HCT116 (cell line): ENCODE measurements at regions not wholly inside any gene's neighbourhood (a gene's known extent, or its start where the extent isn't known, plus 50 kb on each side); places are given as distances from the start of the nearest gene placed in this dataset.

Experiments
- ATAC-seq: fragments of 200-7000 bp; cut with Tn5 transposase; 2 replicates; pipeline ENCODE4 v1.9.1; 2020; ENCODE audit warnings: mild to moderate bottlenecking, moderate library complexity
- BruUV-seq: library from RNA; stranded (reverse); fragments of 400-500 nt; replicated peaks from 2 replicates; lab custom pipeline; 2021; lab: Mats Ljungman, UMichigan
- CTCF ChIA-PET: fragments of 300-600 bp; sonication (Branson Sonifier 250); formaldehyde crosslinking; loops from one replicate; lab custom pipeline; 2021; ENCODE audit warnings: antibody characterized with exemption; lab: Charles Lee
- POLR2A ChIA-PET: fragments of 300-600, 350-600 bp; sonication (Branson Sonifier 250); formaldehyde crosslinking; loops from one replicate; lab custom pipeline; 2021; ENCODE audit warnings: antibody characterized with exemption; lab: Charles Lee
- RAD21 ChIA-PET, 2 experiments: fragments of 300-600 bp; sonication (Branson Sonifier 250); formaldehyde crosslinking; loops; one replicate each; lab custom pipeline; 2023; ENCODE audit warnings: low total read pairs in 2 of 2; ENCODE audit not compliant: uncharacterized antibody in 2 of 2, unreplicated experiment in 2 of 2, low non-redundant PET in 1 of 2; lab: Charles Lee
- DNase-seq: peaks from one replicate; pipeline ENCODE4 v3.0.0-alpha.2; 2010; ENCODE audit warnings: low read depth, low spot score
- H2AFZ ChIP-seq: fragments of 200-600 bp; shearing (Covaris generic), sonication (generic); 2 replicates; pipeline ENCODE4 v1.6.1; 2017; ENCODE audit warnings: low read depth, mixed run types, mixed read lengths, antibody characterized with exemption, low read length; ENCODE audit not compliant: poor library complexity, severe bottlenecking
- H3K27ac ChIP-seq: 2 replicates; pipeline ENCODE4 v1.5.1; 2012; ENCODE audit warnings: low read depth, low read length
- H3K27me3 ChIP-seq: fragments of 200-600 bp; sonication (generic); 2 replicates; pipeline ENCODE4 v1.6.1; 2016; ENCODE audit warnings: mixed run types, low read length, mixed read lengths; ENCODE audit not compliant: insufficient read depth
- H3K36me3 ChIP-seq, 2 experiments: fragments of 200-500 bp in 1 of 2; fragments of 200-600 bp in 1 of 2; sonication (Bioruptor generic) in 1 of 2; sonication (generic) in 1 of 2; 2 replicates each; pipeline versions ENCODE4 v1.5.1 to v1.6.1; 2014 to 2016; ENCODE audit warnings: low read length in 2 of 2, inconsistent platforms in 1 of 2, mixed read lengths in 1 of 2, mixed run types in 1 of 2; ENCODE audit not compliant: insufficient read depth in 2 of 2, control insufficient read depth in 1 of 2
- H3K4me1 ChIP-seq, 2 experiments: fragments of 200-600 bp in 1 of 2; sonication (generic) in 1 of 2; 2 replicates each; pipeline versions ENCODE4 v1.5.1 to v1.6.1; 2012 to 2017; ENCODE audit warnings: low read length in 2 of 2, inconsistent platforms in 1 of 2, mild to moderate bottlenecking in 1 of 2, mixed read lengths in 1 of 2, mixed run types in 1 of 2, moderate library complexity in 1 of 2; ENCODE audit not compliant: insufficient read depth in 2 of 2, control insufficient read depth in 1 of 2
- H3K4me2 ChIP-seq: fragments of 200-600 bp; sonication (generic); 2 replicates; pipeline ENCODE4 v1.6.1; 2017; ENCODE audit warnings: mixed run types, low read length, mixed read lengths
- H3K4me3 ChIP-seq, 2 experiments: fragments of 200-600 bp in 1 of 2; sonication (generic) in 1 of 2; replicated peaks in 1 of 2; 2 replicates each; pipeline ENCODE4 v1.5.1; 2011 to 2016; ENCODE audit warnings: low read length in 2 of 2, control low read depth in 1 of 2, low read depth in 1 of 2, mild to moderate bottlenecking in 1 of 2, mixed read lengths in 1 of 2, mixed run types in 1 of 2
- H3K79me2 ChIP-seq: fragments of 200-600 bp; sonication (generic); 2 replicates; pipeline ENCODE4 v1.6.1; 2017; ENCODE audit warnings: mild to moderate bottlenecking, mixed run types, low read length, moderate library complexity, mixed read lengths; ENCODE audit not compliant: insufficient read depth
- H3K9ac ChIP-seq: fragments of 200-600 bp; sonication (generic); 2 replicates; pipeline ENCODE4 v1.6.1; 2016; ENCODE audit warnings: low read length, mixed read lengths
- H3K9me2 ChIP-seq: fragments of 200-600 bp; sonication (generic), shearing (Covaris generic); 2 replicates; pipeline ENCODE4 v1.6.1; 2017; ENCODE audit warnings: mixed run types, mild to moderate bottlenecking, moderate library complexity; ENCODE audit not compliant: insufficient read depth
- H3K9me3 ChIP-seq, 2 experiments: fragments of 200-500 bp in 1 of 2; fragments of 200-600 bp in 1 of 2; sonication (Bioruptor generic) in 1 of 2; sonication (generic) in 1 of 2; 2 replicates each; pipeline ENCODE4 v1.6.1; 2014 to 2017; ENCODE audit warnings: low read length in 2 of 2, mixed read lengths in 2 of 2, inconsistent platforms in 1 of 2, low read depth in 1 of 2, mild to moderate bottlenecking in 1 of 2, mixed run types in 1 of 2, moderate library complexity in 1 of 2; ENCODE audit not compliant: control insufficient read depth in 1 of 2, insufficient read depth in 1 of 2
- H4K20me1 ChIP-seq: fragments of 200-600 bp; sonication (generic), shearing (Covaris generic); 2 replicates; pipeline ENCODE4 v1.6.1; 2017; ENCODE audit warnings: mixed run types, mild to moderate bottlenecking, moderate library complexity; ENCODE audit not compliant: insufficient read depth
- CEBPB ChIP-seq: IDR thresholded peaks from 2 replicates; pipeline ENCODE4 v1.6.1; 2012; ENCODE audit warnings: low read depth
- EGR1 ChIP-seq: IDR thresholded peaks from 2 replicates; pipeline ENCODE4 v1.6.1; 2012; ENCODE audit warnings: low read depth
- EZH2 ChIP-seq: fragments of 200-600 bp; sonication (generic); IDR thresholded peaks from 2 replicates; pipeline ENCODE4 v1.6.1; 2017; ENCODE audit warnings: antibody characterized with exemption, mixed run types
- EZH2phosphoT487 ChIP-seq: fragments of 200-600 bp; IDR thresholded peaks from 2 replicates; pipeline ENCODE4 v1.6.1; 2018; ENCODE audit warnings: antibody characterized with exemption, borderline replicate concordance
- JUND ChIP-seq: IDR thresholded peaks from 2 replicates; pipeline ENCODE4 v1.6.1; 2012
- MAX ChIP-seq: IDR thresholded peaks from 2 replicates; pipeline ENCODE4 v1.6.1; 2012
- RAD21 ChIP-seq: IDR thresholded peaks from 2 replicates; pipeline ENCODE4 v1.6.1; 2012; ENCODE audit warnings: low read depth, mild to moderate bottlenecking
- REST ChIP-seq: IDR thresholded peaks from 2 replicates; pipeline ENCODE4 v1.6.1; 2012; ENCODE audit warnings: low read depth
- SIN3A ChIP-seq: IDR thresholded peaks from 2 replicates; pipeline ENCODE4 v1.6.1; 2012; ENCODE audit warnings: low read depth
- SP1 ChIP-seq: IDR thresholded peaks from 2 replicates; pipeline ENCODE4 v1.6.1; 2012; ENCODE audit warnings: low read depth
- TCF7L2 ChIP-seq: IDR thresholded peaks from 2 replicates; pipeline ENCODE4 v1.7.0; 2011; ENCODE audit warnings: borderline replicate concordance, inconsistent platforms; ENCODE audit not compliant: insufficient read depth, insufficient read length; ENCODE audit errors: extremely low read depth
- YY1 ChIP-seq: IDR thresholded peaks from 2 replicates; pipeline ENCODE4 v1.6.1; 2011; ENCODE audit warnings: low read length, low read depth, moderate library complexity, mild to moderate bottlenecking; ENCODE audit not compliant: insufficient replicate concordance; ENCODE audit errors: extremely low read depth
- ZBTB33 ChIP-seq: IDR thresholded peaks from 2 replicates; pipeline ENCODE4 v1.6.1; 2011; ENCODE audit warnings: mild to moderate bottlenecking, low read length, moderate library complexity; ENCODE audit not compliant: insufficient replicate concordance; ENCODE audit errors: extremely low read depth
- ZFX ChIP-seq: fragments of 450-650 bp; IDR thresholded peaks from 2 replicates; pipeline ENCODE4 v1.6.1; 2017
- ZNF274 ChIP-seq: fragments of 200-500 bp; sonication (Bioruptor generic); IDR thresholded peaks from 2 replicates; pipeline ENCODE4 v1.6.1; 2014; ENCODE audit warnings: mild to moderate bottlenecking, low read depth, low read length, inconsistent platforms
- intact Hi-C: fragments of 100-400 bp; cut with micrococcal nuclease; formaldehyde crosslinking; loops from 2 replicates; pipeline ENCODE4 v1.10.0; 2022

- no peak overlapping the region for H3K9ac ChIP-seq
- no peak overlapping the region for H3K4me2 ChIP-seq
- BruUV-seq = no TSS peak
- ChIA-PET RAD21 (no interaction called here), CTCF (interaction anchor here (1.6 to 5.3 kb wide), 3 partner anchors 201 to 234 kb away, joined by 6 to 33 read pairs (median 8); no protein-coding TSS in a partner anchor), POLR2A (no interaction called here)
- no peaks in the 10 kb centered on the region for H4K20me1 ChIP-seq
- H3K9me3 ChIP-seq = no peaks in the 10 kb centered on the region
- H3K79me2 ChIP-seq = no peaks in the 10 kb centered on the region
- peaks cover 0 to 8% of the 10 kb centered on the region in 2 experiments; a peak in 2 of 4 replicates for H3K4me1 ChIP-seq
- H3K4me3 ChIP-seq = no peak overlapping the region
- H3K36me3 ChIP-seq = no peaks in the 10 kb centered on the region
- no peak overlapping the region for H3K27ac ChIP-seq
- no peak for TF ChIP-seq TCF7L2
- no peak for TF ChIP-seq YY1
- no peak for ATAC-seq
- DNase-seq = no peak
- intact Hi-C loops = no loop called here
- H2AFZ ChIP-seq = no peak overlapping the region
- H3K9me2 ChIP-seq = no peaks in the 10 kb centered on the region; the same call in 1 of the 2 replicates
- H3K27me3 ChIP-seq = no peaks in the 10 kb centered on the region
Measured at GRCh38 chr4:150008546-150008945, 69.7 kb upstream of the DCLK2 start.

GRCh38 chr4:150009533-150009932 is 68.7 kb upstream of the DCLK2 start:
- H3K9me2 ChIP-seq = no peaks in the 10 kb centered on the region; the same call in 1 of the 2 replicates
- intact Hi-C loops = no loop called here
- H3K27ac ChIP-seq = no peak overlapping the region
- no TSS peak for BruUV-seq
- ChIA-PET CTCF (interaction anchor here (2.8 to 5.3 kb wide), 2 partner anchors 200 to 233 kb away, joined by 14 to 33 read pairs; no protein-coding TSS in a partner anchor), POLR2A (no interaction called here), RAD21 (no interaction called here)
- no peak overlapping the region for H3K4me2 ChIP-seq
- ATAC-seq = no peak
- no peak for DNase-seq
- H3K4me3 ChIP-seq = no peak overlapping the region
- no peaks in the 10 kb centered on the region for H3K36me3 ChIP-seq
- peaks cover 0 to 8% of the 10 kb centered on the region in 2 experiments; a peak in 2 of 4 replicates for H3K4me1 ChIP-seq
- no peaks in the 10 kb centered on the region for H3K79me2 ChIP-seq
- no peak overlapping the region for H3K9ac ChIP-seq
- no peak overlapping the region for H2AFZ ChIP-seq
- no peaks in the 10 kb centered on the region for H4K20me1 ChIP-seq
- H3K9me3 ChIP-seq = no peaks in the 10 kb centered on the region
- H3K27me3 ChIP-seq = no peaks in the 10 kb centered on the region
- TF ChIP-seq EZH2 = no peak
- TF ChIP-seq RAD21 = no peak
- no peak for TF ChIP-seq YY1
- no peak for TF ChIP-seq ZFX
- TF ChIP-seq TCF7L2 = no peak
- no peak for TF ChIP-seq SIN3A
- no peak for TF ChIP-seq SP1
- no peak for TF ChIP-seq JUND
- TF ChIP-seq ZNF274 = no peak
- no peak for TF ChIP-seq EZH2phosphoT487
- TF ChIP-seq EGR1 = no peak
- TF ChIP-seq MAX = no peak
- TF ChIP-seq REST = no peak
- no peak for TF ChIP-seq CEBPB
- no peak for TF ChIP-seq ZBTB33
